ENCODE measurements at regions not wholly inside any gene's neighbourhood (a gene's known extent, or its start where the extent isn't known, plus 50 kb on each side); places are given as distances from the start of the nearest gene placed in this dataset.

- no peaks in the 10 kb centered on the region for H3K36me3 ChIP-seq
- H3K9me3 ChIP-seq, result no peaks in the 10 kb centered on the region
- H3K27me3 ChIP-seq, result no peaks in the 10 kb centered on the region
- in situ Hi-C loops (cut with MboI; ENCODE audit: low pct_ligation_motif_present in 1 of 4, low pct_unique_long_range_greater_than_20kb in 1 of 4, low sequenced_read_pairs in 3 of 4), result loop anchor here (5.0 to 25.0 kb wide), 5 partner anchors 537 to 1525 kb away; partner anchors contain the start of gene KLF6 (in 2 of the 4)
- intact Hi-C loops (cut with DNase I; ENCODE audit: low total_unique reads), result loop anchor here (10.0 kb wide), 2 partner anchors 525 to 1535 kb away; no protein-coding TSS in a partner anchor
- no peak overlapping the region for H3K4me3 ChIP-seq
- no peak for DNase-seq
- peak overlapping the region in 1 of 4 donors; percentile 19 for H3K27ac ChIP-seq
- WGBS, 2 donors (ENCODE audit: low coverage in 1 of 2), result 76 to 78% methylated on average over 6 to 30 of the region's 30 CpGs
- no peak for TF ChIP-seq POLR2AphosphoS5 (IDR thresholded peaks at IDR 0.05)
- TF ChIP-seq, protein P1, sequence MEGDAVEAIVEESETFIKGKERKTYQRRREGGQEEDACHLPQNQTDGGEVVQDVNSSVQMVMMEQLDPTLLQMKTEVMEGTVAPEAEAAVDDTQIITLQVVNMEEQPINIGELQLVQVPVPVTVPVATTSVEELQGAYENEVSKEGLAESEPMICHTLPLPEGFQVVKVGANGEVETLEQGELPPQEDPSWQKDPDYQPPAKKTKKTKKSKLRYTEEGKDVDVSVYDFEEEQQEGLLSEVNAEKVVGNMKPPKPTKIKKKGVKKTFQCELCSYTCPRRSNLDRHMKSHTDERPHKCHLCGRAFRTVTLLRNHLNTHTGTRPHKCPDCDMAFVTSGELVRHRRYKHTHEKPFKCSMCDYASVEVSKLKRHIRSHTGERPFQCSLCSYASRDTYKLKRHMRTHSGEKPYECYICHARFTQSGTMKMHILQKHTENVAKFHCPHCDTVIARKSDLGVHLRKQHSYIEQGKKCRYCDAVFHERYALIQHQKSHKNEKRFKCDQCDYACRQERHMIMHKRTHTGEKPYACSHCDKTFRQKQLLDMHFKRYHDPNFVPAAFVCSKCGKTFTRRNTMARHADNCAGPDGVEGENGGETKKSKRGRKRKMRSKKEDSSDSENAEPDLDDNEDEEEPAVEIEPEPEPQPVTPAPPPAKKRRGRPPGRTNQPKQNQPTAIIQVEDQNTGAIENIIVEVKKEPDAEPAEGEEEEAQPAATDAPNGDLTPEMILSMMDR (IDR thresholded peaks at IDR 0.05), result no peak
- peaks cover 0 to 7% (median 0%) of the 10 kb centered on the region in 4 donors for H3K4me1 ChIP-seq
Measured at GRCh38 chr10:3239920-3240894, 67.6 kb upstream of the PITRM1 start.

GRCh38 chr10:3239066-3239919 lies 66.7 kb upstream of the PITRM1 start:
- WGBS, 2 donors (ENCODE audit: low coverage in 1 of 2), result 33 to 65% methylated on average over 8 to 35 of the region's 35 CpGs
- peaks cover 0 to 7% (median 0%) of the 10 kb centered on the region in 4 donors for H3K4me1 ChIP-seq
- no peaks in the 10 kb centered on the region for H3K9me3 ChIP-seq
- H3K4me3 ChIP-seq, result no peak overlapping the region
- in situ Hi-C loops (cut with MboI; ENCODE audit: low pct_ligation_motif_present in 1 of 4, low pct_unique_long_range_greater_than_20kb in 1 of 4, low sequenced_read_pairs in 3 of 4) (loop anchor here (10.0 to 25.0 kb wide), 4 partner anchors 548 to 1526 kb away; partner anchors contain the start of gene KLF6 (in 2 of the 4)), intact Hi-C loops (cut with DNase I; ENCODE audit: low total_unique reads) (loop anchor here (10.0 kb wide), 1 partner anchor 1536 kb away; no protein-coding TSS in a partner anchor)
- TF ChIP-seq POLR2AphosphoS5 (IDR thresholded peaks at IDR 0.05) (peak in 1 of 3 donors; percentile 37), POLR2A (IDR thresholded peaks at IDR 0.05) (no peak), EP300 (IDR thresholded peaks at IDR 0.05; ENCODE audit: low read depth) (no peak)
- TF ChIP-seq, protein P1 (IDR thresholded peaks at IDR 0.05), result peak; percentile 88 to 95 (median 91)
- DNase-seq, result peak; percentile 83
- H3K27ac ChIP-seq, result no peak overlapping the region
- H3K27me3 ChIP-seq, result no peaks in the 10 kb centered on the region
- H3K36me3 ChIP-seq, result no peaks in the 10 kb centered on the region

GRCh38 chr10:3238115-3238871 lies 65.7 kb upstream of the PITRM1 start:
- TF ChIP-seq POLR2AphosphoS5 (IDR thresholded peaks at IDR 0.05), result no peak
- TF ChIP-seq, protein P1 (IDR thresholded peaks at IDR 0.05), result no peak
- TF ChIP-seq POLR2A (IDR thresholded peaks at IDR 0.05), result no peak
- no peak for TF ChIP-seq EP300 (IDR thresholded peaks at IDR 0.05; ENCODE audit: low read depth)
- Histone ChIP-seq H3K27ac (no peak overlapping the region), H3K36me3 (no peaks in the 10 kb centered on the region), H3K4me1 (peaks cover 0 to 7% (median 0%) of the 10 kb centered on the region in 4 donors), H3K4me3 (no peak overlapping the region), H3K27me3 (no peaks in the 10 kb centered on the region), H3K9me3 (no peaks in the 10 kb centered on the region)
- in situ Hi-C loops (cut with MboI; ENCODE audit: low pct_ligation_motif_present in 1 of 4, low pct_unique_long_range_greater_than_20kb in 1 of 4, low sequenced_read_pairs in 3 of 4), result loop anchor here (10.0 to 25.0 kb wide), 4 partner anchors 549 to 1527 kb away; partner anchors contain the start of gene KLF6 (in 2 of the 4)
- no peak for DNase-seq
- 73 to 74% methylated on average over 2 to 26 of the region's 26 CpGs for WGBS, 2 donors (ENCODE audit: low coverage in 1 of 2)
- intact Hi-C loops (cut with DNase I; ENCODE audit: low total_unique reads), result loop anchor here (10.0 kb wide), 1 partner anchor 1537 kb away; no protein-coding TSS in a partner anchor

Measured in transverse colon (tissue), 4 donors.